Activated B cell treated with CpG ODN at 0.5 μM for 24 hours (primary cell): ENCODE measurements at regions not wholly inside any gene's neighbourhood (a gene's known extent, or its start where the extent isn't known, plus 50 kb on each side); places are given as distances from the start of the nearest gene placed in this dataset.

Experiments used
- ATAC-seq: fragments of 200-7000 bp; cut with Tn5 transposase; one replicate; pipeline ENCODE4 v1.10.0; 2021; ENCODE audit warnings: low read depth, mild to moderate bottlenecking, moderate library complexity
- CTCF ChIA-PET: fragments of 350-600 bp; sonication (Branson Sonifier 250); formaldehyde crosslinking; loops from one replicate; lab custom pipeline; 2021; ENCODE audit warnings: antibody characterized with exemption; lab: Charles Lee
- POLR2A ChIA-PET: fragments of 350-600 bp; sonication (Branson Sonifier 250); formaldehyde crosslinking; loops from one replicate; lab custom pipeline; 2021; ENCODE audit warnings: antibody characterized with exemption; lab: Charles Lee
- DNase-seq: peaks from one replicate; pipeline ENCODE4 v3.0.0; 2022
- H3K27ac Mint-ChIP-seq: one replicate; pipeline ENCODE4 v1.8.0; 2020; ENCODE audit warnings: mixed read lengths
- H3K27me3 Mint-ChIP-seq: one replicate; pipeline ENCODE4 v1.8.0; 2021; ENCODE audit warnings: mixed read lengths
- H3K36me3 Mint-ChIP-seq: one replicate; pipeline ENCODE4 v1.8.0; 2021; ENCODE audit warnings: low read depth, mixed read lengths
- H3K4me1 Mint-ChIP-seq: one replicate; pipeline ENCODE4 v1.8.0; 2021; ENCODE audit warnings: mixed read lengths
- H3K4me3 Mint-ChIP-seq: one replicate; pipeline ENCODE4 v1.8.0; 2020; ENCODE audit warnings: mild to moderate bottlenecking, mixed read lengths
- H3K9me3 Mint-ChIP-seq: one replicate; pipeline ENCODE4 v1.8.0; 2020; ENCODE audit warnings: mixed read lengths
- CTCF ChIP-seq: fragments of 200-600 bp; IDR thresholded peaks from one replicate; pipeline ENCODE4 v1.8.0; 2022; ENCODE audit warnings: antibody characterized with exemption, mild to moderate bottlenecking
- intact Hi-C: fragments of 100-400 bp; cut with micrococcal nuclease; formaldehyde crosslinking; loops from one replicate; pipeline ENCODE4 v1.15.1; 2024

DNA sequence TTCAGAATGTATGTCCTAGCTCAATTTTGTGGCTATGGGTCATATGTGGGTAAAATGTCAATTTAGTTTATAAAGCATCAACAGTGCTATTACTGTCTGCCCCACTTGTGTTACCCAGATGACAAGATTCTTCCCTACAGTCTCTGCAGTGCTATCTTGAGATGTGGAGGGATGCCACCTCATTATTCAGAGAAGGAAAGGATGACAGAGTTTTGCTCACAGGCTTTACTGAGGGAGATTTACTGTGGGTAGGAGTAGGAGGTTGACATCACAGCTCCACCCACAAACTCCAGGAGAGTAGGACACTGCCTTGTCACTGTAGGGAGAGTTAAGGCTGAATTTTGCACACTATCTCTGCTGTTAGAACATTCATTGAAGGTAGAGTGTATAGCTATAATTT lies 359.3 kb downstream of the HTR1A start:
- CTCF ChIA-PET = no interaction called here
- no peak overlapping the region for H3K27ac Mint-ChIP-seq
- TF ChIP-seq CTCF = no peak
- ATAC-seq = no peak
- POLR2A ChIA-PET = no interaction called here
- no peaks in the 10 kb centered on the region for H3K4me1 Mint-ChIP-seq
- no peak overlapping the region for H3K4me3 Mint-ChIP-seq
- intact Hi-C loops = no loop called here
- peaks cover 4% of the 10 kb centered on the region for H3K9me3 Mint-ChIP-seq
- H3K36me3 Mint-ChIP-seq = no peaks in the 10 kb centered on the region
- DNase-seq = no peak
- no peaks in the 10 kb centered on the region for H3K27me3 Mint-ChIP-seq

DNA sequence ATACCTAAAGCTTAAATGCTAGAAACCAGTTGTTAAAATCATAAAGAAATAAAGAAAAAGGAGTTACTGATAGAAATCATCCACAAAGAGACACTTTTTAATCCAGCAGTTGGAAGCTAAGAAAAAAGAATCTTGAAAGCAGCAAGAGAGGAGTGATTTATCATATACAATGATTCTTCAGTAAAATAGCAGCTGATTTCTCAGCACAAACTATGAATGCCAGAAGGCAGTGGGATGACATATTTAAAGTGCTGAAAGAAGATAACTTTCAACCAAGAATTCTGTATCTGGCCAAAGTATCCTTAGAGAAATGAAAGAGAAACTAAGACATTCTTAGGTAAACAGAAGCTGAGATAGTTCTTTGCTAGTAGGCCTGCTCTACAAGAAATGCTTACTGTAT lies 366.0 kb downstream of the HTR1A start:
- H3K4me3 Mint-ChIP-seq = no peak overlapping the region
- ATAC-seq (no peak), DNase-seq (no peak)
- H3K27me3 Mint-ChIP-seq = no peaks in the 10 kb centered on the region
- peaks cover 7% of the 10 kb centered on the region for H3K9me3 Mint-ChIP-seq
- H3K36me3 Mint-ChIP-seq = no peaks in the 10 kb centered on the region
- no peak overlapping the region for H3K27ac Mint-ChIP-seq
- H3K4me1 Mint-ChIP-seq = no peaks in the 10 kb centered on the region
- TF ChIP-seq CTCF = no peak
- ChIA-PET CTCF (no interaction called here), POLR2A (no interaction called here)
- intact Hi-C loops = no loop called here

- no peak for TF ChIP-seq CTCF
- intact Hi-C loops = no loop called here
- H3K27ac Mint-ChIP-seq = no peak overlapping the region
- H3K4me1 Mint-ChIP-seq = no peaks in the 10 kb centered on the region
- H3K36me3 Mint-ChIP-seq = no peaks in the 10 kb centered on the region
- no peaks in the 10 kb centered on the region for H3K27me3 Mint-ChIP-seq
- ChIA-PET POLR2A (no interaction called here), CTCF (no interaction called here)
- no peak overlapping the region for H3K4me3 Mint-ChIP-seq
- DNase-seq = no peak
- H3K9me3 Mint-ChIP-seq = no peaks in the 10 kb centered on the region
- no peak for ATAC-seq
These were observed 388.9 kb downstream of the HTR1A start for GRCh38 chr5:63573380-63573779.

DNA sequence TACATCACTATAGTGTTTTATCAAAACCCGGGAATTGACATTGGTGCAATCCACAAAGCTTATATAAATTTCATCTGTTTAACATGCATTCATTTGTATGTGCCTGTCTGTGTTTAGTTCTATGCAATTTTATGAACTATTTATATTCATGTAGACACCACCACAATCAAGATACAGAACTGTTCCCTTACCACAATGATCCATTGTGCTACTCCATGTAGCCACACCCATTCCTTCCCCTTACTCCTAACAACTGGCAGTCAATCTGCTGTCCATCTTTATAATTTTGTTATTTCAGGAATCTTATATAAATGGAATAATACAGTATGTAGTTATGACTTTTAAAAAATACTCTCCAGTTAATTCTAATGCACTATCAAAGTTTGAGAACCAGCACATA lies 389.5 kb downstream of the HTR1A start:
- Mint-ChIP-seq H3K9me3 (no peaks in the 10 kb centered on the region), H3K4me1 (no peaks in the 10 kb centered on the region), H3K4me3 (no peak overlapping the region), H3K27ac (no peak overlapping the region), H3K36me3 (no peaks in the 10 kb centered on the region), H3K27me3 (no peaks in the 10 kb centered on the region)
- TF ChIP-seq CTCF = no peak
- DNase-seq (no peak), ATAC-seq (no peak)
- intact Hi-C loops = no loop called here
- ChIA-PET POLR2A (no interaction called here), CTCF (no interaction called here)

DNA sequence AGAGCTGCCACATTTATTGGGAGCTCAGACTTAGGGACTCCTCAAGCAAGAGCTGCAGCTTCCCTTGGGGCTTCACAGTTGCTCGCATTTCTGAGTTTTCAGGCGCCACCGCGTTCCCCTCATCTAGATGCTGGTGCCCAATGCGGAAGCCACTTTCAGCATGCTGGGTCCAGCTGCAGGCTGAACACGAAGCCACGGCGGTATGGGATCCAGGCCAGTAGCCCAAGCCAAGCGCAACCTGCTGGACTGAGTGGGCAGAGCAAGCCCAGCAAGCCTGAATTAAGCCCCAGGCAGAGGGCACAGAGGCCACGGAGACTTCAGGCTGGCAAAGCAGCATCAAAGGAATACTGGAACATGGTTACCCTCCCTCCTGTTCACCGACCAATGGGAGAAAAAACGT lies 391.5 kb downstream of the HTR1A start:
- ChIA-PET POLR2A (no interaction called here), CTCF (no interaction called here)
- Mint-ChIP-seq H3K4me1 (no peaks in the 10 kb centered on the region), H3K27me3 (no peaks in the 10 kb centered on the region), H3K36me3 (no peaks in the 10 kb centered on the region), H3K9me3 (peaks cover 6% of the 10 kb centered on the region), H3K4me3 (no peak overlapping the region), H3K27ac (no peak overlapping the region)
- TF ChIP-seq CTCF = no peak
- DNase-seq (no peak), ATAC-seq (no peak)
- intact Hi-C loops = no loop called here
